IPS-NIHi7 (cell line): ENCODE measurements at regions not wholly inside any gene's neighbourhood (a gene's known extent, or its start where the extent isn't known, plus 50 kb on each side); places are given as distances from the start of the nearest gene placed in this dataset.

ENCODE experiments used
- DNase-seq: peaks from one replicate; pipeline ENCODE4 v3.0.0; 2012; ENCODE audit warnings: mixed read lengths; ENCODE audit errors: extremely low spot score

DNA sequence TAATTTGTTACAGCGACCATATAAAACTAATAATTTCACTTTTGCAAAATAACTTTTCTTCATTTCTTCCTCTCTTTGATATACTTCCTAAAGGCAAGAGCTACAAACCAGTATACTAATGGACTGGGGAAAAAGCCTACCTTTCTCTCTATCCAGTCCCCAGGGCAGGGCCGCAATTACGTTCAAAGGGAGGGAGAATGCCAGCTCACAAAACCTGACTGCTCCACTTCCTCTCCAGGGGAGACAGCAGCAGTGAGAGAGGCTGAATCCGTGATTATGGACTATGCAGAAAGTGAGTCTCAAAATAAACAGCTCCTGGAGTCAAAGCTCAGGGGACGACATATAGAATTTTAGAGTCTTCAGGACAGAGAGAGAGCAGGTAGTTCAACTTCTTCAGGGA, 126.9 kb upstream of the HES1 start:
- no peak for DNase-seq

GRCh38 chr3:194009892-194010533, 125.9 kb upstream of the HES1 start:
- DNase-seq, result peak; percentile 34

- no peak for DNase-seq
These were observed 124.1 kb upstream of the HES1 start for GRCh38 chr3:194011807-194012206.

GRCh38 chr3:194013928-194014327, 122.0 kb upstream of the HES1 start:
- DNase-seq, result no peak

DNA sequence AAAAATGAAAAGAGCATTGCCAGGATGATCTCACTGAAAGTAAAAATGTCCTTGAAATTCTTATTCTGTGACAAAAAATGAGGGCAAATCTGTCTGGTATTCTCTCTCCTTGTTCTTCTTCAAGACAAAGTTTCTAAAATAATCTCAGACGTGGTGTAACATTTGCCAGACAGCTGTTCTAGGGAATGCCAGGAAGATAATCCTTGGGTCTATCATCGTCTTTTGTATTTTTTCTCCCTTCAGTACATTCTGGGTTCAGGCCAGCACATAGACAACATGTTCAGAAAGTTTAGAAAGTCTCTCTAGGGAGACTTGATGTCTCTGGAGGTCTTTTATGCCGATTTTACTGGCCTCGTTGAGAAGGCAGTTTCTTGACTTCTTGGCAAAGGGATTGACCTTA, 121.2 kb upstream of the HES1 start:
- DNase-seq, result no peak

GRCh38 chr3:194019398-194020165, 116.4 kb upstream of the HES1 start:
- no peak for DNase-seq

DNA sequence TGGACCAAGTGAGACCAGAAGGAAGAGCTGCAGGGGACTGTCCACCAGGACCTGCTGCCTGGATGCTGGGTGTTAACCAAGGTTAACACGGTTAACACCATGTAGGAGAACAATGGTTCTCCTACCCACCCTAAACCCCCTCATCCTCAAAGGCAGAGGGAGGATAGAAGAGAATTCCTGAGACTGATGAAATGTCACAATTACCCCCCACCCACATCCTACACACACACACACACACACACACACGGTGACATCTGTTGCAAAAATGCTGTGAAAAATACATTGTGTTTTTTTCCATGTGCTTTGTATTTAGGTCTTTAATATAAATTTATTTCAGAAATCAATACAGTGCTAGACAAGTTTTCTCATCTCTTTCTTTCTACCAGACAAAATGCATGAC, 113.9 kb upstream of the HES1 start:
- no peak for DNase-seq

GRCh38 chr3:194022816-194023215, 113.1 kb upstream of the HES1 start:
- DNase-seq, result no peak

- DNase-seq, result no peak
These were observed 112.3 kb upstream of the HES1 start for GRCh38 chr3:194023501-194024280.

- DNase-seq, result no peak
These were observed 110.8 kb upstream of the HES1 start for GRCh38 chr3:194025119-194025518.

- DNase-seq, result no peak
These were observed 110.0 kb upstream of the HES1 start for GRCh38 chr3:194025951-194026350.

DNA sequence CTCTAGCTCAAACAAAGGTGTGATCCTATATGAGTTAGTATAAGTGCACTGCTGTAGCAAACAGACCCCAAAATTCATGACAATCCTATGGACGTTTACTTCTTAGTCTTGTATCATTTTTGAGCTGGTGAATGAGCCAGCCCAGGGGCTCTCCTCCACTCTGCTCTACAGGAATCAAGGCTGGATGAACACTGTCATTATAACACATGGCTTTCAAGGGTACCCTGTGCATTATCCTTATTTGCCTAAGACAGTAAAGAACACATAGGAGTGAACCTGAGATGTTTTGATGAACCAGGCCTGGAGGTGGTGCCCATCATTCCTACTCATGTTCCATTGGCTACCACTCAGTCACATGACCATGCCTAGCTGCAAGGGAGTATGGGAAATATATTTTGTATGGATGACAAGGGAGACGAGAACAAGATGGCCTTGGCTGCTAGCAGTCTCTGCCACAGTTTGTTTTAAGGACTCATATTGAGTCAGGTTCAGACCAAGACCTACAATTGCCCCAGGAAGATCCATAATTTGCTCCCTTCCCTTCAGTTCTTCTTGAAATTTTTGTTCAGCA, 107.4 kb upstream of the HES1 start:
- no peak for DNase-seq

DNA sequence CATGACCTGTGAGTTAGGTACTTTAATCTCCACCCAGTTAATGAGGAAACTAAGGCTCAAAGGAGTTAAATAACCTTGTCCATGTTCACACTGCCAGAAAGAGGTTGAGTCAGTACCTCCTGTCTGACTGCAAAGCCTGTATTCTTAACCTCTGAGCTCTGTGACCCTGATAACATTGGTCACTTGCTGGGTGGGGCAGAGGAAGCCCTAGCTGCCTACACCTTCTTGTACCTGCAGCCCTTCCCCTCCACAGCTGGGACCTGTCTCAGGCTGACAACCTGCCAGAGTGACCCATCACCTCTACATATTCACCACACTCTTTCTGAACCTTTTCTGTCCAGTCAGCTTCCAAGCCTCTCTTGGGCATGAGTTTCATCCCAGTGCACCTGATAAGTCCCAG, 106.1 kb upstream of the HES1 start:
- DNase-seq, result no peak

- DNase-seq, result no peak
These were observed 105.6 kb upstream of the HES1 start for GRCh38 chr3:194030372-194030771.

GRCh38 chr3:194031349-194031748, 104.6 kb upstream of the HES1 start:
- no peak for DNase-seq

- DNase-seq, result peak; percentile 29
These were observed 103.9 kb upstream of the HES1 start for GRCh38 chr3:194031867-194032635.

DNA sequence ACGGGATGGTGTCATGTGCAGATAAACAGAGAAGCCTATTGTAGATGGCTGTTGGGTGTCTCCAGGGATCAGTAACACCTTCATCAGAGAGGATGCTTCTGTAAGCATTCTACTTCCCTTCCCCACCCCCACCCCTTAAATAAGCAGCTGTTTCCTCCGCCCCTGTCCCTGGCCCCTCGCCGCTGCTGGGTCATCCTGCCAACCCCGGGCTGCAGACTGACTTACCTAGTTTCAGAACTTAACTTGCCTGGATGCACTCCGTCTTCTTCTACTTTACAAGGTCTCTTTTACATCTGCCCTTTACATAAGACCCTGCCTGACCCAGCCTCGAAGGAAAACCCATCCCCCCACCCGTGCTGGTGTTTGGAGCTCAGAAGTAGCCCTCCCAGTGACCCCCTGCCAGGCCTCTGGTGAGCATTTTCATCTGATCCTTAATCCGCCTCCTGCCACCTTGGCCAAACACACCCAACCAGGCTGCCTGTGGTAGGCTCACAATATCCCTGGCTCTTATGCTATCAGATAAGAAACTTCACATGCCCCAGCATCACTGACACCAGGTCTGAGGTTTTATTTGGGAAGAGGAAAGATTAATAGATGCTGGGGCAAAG, 103.0 kb upstream of the HES1 start:
- DNase-seq, result peak; percentile 39

DNA sequence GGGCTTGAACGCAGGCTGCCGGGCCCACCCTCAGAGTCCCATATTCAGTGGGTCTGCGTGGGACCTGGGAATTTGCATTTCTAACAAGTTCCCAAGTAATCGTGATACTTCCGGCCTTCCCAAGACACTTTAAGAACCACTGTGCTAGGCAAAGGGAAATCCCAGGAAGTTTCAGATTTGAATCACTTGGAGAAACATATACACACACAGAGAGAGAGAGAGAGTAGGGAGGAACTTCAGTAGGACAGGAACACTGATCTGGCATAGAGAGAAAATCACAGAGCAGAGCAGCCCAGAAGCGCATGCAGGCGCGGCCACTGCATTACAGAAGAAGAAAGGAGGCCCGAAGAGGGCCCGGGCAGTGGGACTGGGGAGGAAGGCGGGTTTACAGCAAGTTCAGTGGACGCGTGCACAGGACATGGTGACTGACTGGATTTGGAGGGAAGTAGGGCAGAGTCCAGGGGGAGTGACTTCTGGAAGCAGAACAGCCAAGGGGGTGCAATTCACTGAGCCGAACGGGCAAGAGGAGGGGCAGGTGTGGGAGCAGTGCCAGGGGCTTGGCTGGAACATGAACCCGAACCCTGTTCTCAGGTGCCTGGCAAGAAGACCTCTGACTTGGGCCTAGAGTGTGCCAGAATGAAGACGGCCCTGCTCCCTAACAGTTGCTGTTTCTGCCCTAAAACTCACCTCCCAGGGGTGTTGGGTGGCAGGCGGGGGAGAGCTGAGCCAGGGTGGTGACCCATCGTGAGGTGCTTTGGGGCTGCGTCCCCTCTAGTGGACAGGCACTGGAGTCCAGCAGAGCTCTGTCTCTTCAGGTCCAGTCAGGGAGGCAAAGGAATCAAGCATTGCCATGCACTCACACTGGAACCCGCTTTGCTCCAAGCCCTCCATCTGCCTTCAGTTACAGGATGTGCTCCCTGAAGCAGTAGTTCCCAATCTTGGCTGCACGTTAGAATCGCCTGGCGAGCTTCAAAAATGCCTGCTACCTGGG, 101.3 kb upstream of the HES1 start:
- no peak for DNase-seq

- DNase-seq, result no peak
These were observed 100.4 kb upstream of the HES1 start for GRCh38 chr3:194035406-194036138.
